ENCODE measurements at regions not wholly inside any gene's neighbourhood (a gene's known extent, or its start where the extent isn't known, plus 50 kb on each side); places are given as distances from the start of the nearest gene placed in this dataset.

DNA sequence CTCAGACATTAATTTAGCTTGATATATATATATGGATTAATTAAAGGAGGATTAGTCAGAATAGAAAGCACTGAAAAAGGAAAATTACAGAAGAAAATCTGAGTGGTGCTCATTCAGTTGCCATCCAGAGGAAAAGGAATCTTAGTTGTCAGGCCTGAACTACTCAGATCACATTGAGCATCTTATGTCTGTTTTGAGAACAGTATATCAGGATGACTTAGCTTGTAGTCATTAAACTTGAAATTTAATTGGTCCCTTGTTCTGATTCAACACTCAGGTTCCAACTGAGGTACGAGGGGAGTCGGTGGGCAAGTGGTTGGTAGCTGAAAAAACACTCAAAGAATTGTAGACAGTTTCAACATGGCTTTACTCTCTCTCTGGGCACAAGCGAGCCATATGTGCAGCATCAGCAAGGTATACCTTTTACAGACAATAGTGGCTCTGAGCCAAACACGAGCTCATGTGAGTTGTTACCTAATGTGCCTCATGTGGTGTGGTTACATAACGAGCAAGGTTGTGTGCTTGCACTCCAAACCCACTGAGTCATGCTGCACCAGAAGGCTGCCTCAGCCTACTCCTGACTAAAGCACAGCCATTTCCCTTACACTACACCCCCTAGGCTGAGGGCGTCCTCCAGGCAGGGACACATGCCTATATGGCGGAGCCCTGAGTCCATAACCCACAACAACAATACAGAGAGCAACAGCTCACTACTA lies 73.0 kb upstream of the HMGN3 start:
- no peak overlapping the region for H3K4ac ChIP-seq (replicated peaks; ENCODE audit: insufficient read length, low read depth, low read length)
- H2BK120ac ChIP-seq (replicated peaks; ENCODE audit: low read depth, low read length) = no peak overlapping the region
- 84% methylated on average over 7 of the region's 7 CpGs; no CpG with 5 or more reads in 1 of the 2 experiments for WGBS, 2 experiments (ENCODE audit: extremely low coverage in 1 of 2, insufficient coverage in 1 of 2, insufficient read length in 1 of 2, insufficient replicate concordance in 2 of 2, low coverage in 1 of 2, low lambda C conversion rate in 2 of 2, missing lambda C conversion rate in 1 of 2)
- H3K14ac ChIP-seq (ENCODE audit: insufficient read length) = no peak overlapping the region
- no peak overlapping the region for H3K18ac ChIP-seq (ENCODE audit: extremely low read depth, low read length)
- H3K4me2 ChIP-seq (ENCODE audit: insufficient read depth in 1 of 2, low read depth in 2 of 2, low read length in 2 of 2) = no peak overlapping the region
- no peak overlapping the region for H3K4me3 ChIP-seq (ENCODE audit: extremely low read depth in 1 of 4, insufficient read depth in 2 of 4, low read depth in 3 of 4, low read length in 4 of 4)
- H3K23me2 ChIP-seq (ENCODE audit: low read depth, low read length) = no peaks in the 10 kb centered on the region
- H3K9ac ChIP-seq (replicated peaks in 1 of 4; ENCODE audit: extremely low read depth in 1 of 4, low read depth in 3 of 4, low read length in 3 of 4) = no peak overlapping the region
- no peaks in the 10 kb centered on the region for H3K27me3 ChIP-seq (replicated peaks in 1 of 4; ENCODE audit: control insufficient read depth in 3 of 4, extremely low read depth in 1 of 4, insufficient read depth in 3 of 4, low read length in 3 of 4)
- H2BK20ac ChIP-seq (ENCODE audit: low read length) = no peak overlapping the region
- H3K36me3 ChIP-seq (ENCODE audit: control insufficient read depth in 2 of 4, insufficient read depth in 4 of 4, low read length in 3 of 4) = no peaks in the 10 kb centered on the region
- TF ChIP-seq SUZ12 (IDR thresholded peaks at IDR 0.05; ENCODE audit: low read length) (no peak), CREB1 (IDR thresholded peaks at IDR 0.05) (no peak), HDAC2 (IDR thresholded peaks at IDR 0.05; ENCODE audit: borderline replicate concordance in 1 of 2, low read depth in 2 of 2, low read length in 2 of 2) (no peak), POU5F1 (IDR thresholded peaks at IDR 0.05; ENCODE audit: low read depth, low read length) (no peak), SRF (IDR thresholded peaks at IDR 0.05; ENCODE audit: low read depth, low read length) (no peak), TEAD4 (IDR thresholded peaks at IDR 0.05; ENCODE audit: low read depth, low read length) (no peak), SIN3A (conservative IDR thresholded peaks at IDR 0.05 in 1 of 2, IDR thresholded peaks at IDR 0.05 in 1 of 2; ENCODE audit: low read depth in 1 of 2, low read length in 2 of 2) (no peak), RAD21 (IDR thresholded peaks at IDR 0.05 in 1 of 2, conservative IDR thresholded peaks at IDR 0.05 in 1 of 2; ENCODE audit: low read depth in 2 of 2, low read length in 2 of 2) (no peak), BRCA1 (IDR thresholded peaks at IDR 0.05; ENCODE audit: low read depth, low read length) (no peak), POLR2AphosphoS5 (IDR thresholded peaks at IDR 0.05; ENCODE audit: low read depth, low read length) (no peak), SAP30 (IDR thresholded peaks at IDR 0.05; ENCODE audit: insufficient read depth, insufficient replicate concordance, low read length) (no peak), YY1 (IDR thresholded peaks at IDR 0.05; ENCODE audit: low read depth, low read length) (no peak), SP4 (IDR thresholded peaks at IDR 0.05; ENCODE audit: low read length) (no peak)
- no peak overlapping the region for H3K56ac ChIP-seq (replicated peaks; ENCODE audit: insufficient read length, low read depth, low read length)
- H2AFZ ChIP-seq (ENCODE audit: low read length) = no peak overlapping the region
- H3K9me3 ChIP-seq (ENCODE audit: insufficient read depth in 2 of 2, low read depth in 1 of 2, low read length in 1 of 2) = no peaks in the 10 kb centered on the region
- no peak overlapping the region for H2BK5ac ChIP-seq (ENCODE audit: low read depth, low read length)
- no peak overlapping the region for H4K91ac ChIP-seq (replicated peaks; ENCODE audit: insufficient read length, low read length)
- FAIRE-seq (no peak), DNase-seq (ENCODE audit: low read depth in 1 of 2, low spot score in 2 of 2) (no peak)
- no peak overlapping the region for H2AK5ac ChIP-seq (ENCODE audit: low read depth, low read length)
- H4K8ac ChIP-seq (ENCODE audit: extremely low read depth, insufficient read depth, low read length) = no peak overlapping the region
- no peak overlapping the region for H4K5ac ChIP-seq (ENCODE audit: insufficient read length, low read depth, low read length)
- H4K20me1 ChIP-seq (replicated peaks in 1 of 2; ENCODE audit: control insufficient read depth in 1 of 2, insufficient read depth in 2 of 2, low read length in 2 of 2) = no peaks in the 10 kb centered on the region
- POLR2A ChIA-PET (ENCODE audit: partially characterized antibody) = interaction anchor here (1.1 kb wide), 1 partner anchor 44 kb away, joined by 3 read pairs; no protein-coding TSS in a partner anchor
- no peak overlapping the region for H3K27ac ChIP-seq (ENCODE audit: low read depth, low read length)
- H3K4me1 ChIP-seq (replicated peaks in 1 of 4; ENCODE audit: control insufficient read depth in 3 of 4, insufficient read depth in 4 of 4, low read length in 3 of 4) = no peaks in the 10 kb centered on the region
- H3K23ac ChIP-seq (ENCODE audit: insufficient read length) = no peak overlapping the region
- H3K79me2 ChIP-seq (ENCODE audit: control insufficient read depth in 1 of 2, insufficient read depth in 2 of 2, low read length in 2 of 2) = no peaks in the 10 kb centered on the region
- no peak overlapping the region for H2BK12ac ChIP-seq (ENCODE audit: low read depth, low read length)
- no peaks in the 10 kb centered on the region for H3K79me1 ChIP-seq (ENCODE audit: low read depth, low read length)
- no peak overlapping the region for H2BK15ac ChIP-seq (ENCODE audit: low read length)
- CTCF ChIA-PET (ENCODE audit: partially characterized antibody) = no interaction called here
